Endodermal cell (in vitro differentiated cells): ENCODE measurements at regions not wholly inside any gene's neighbourhood (a gene's known extent, or its start where the extent isn't known, plus 50 kb on each side); places are given as distances from the start of the nearest gene placed in this dataset.

Source experiments
- DNase-seq: peaks from one replicate; pipeline ENCODE4 v3.0.0-alpha.2; 2017
- H3K27ac ChIP-seq: 2 replicates; pipeline ENCODE4 v1.5.1; 2013; ENCODE audit warnings: mild to moderate bottlenecking, low read depth, low read length, moderate library complexity
- H3K27me3 ChIP-seq: 2 replicates; pipeline ENCODE4 v1.6.1; 2013; ENCODE audit warnings: mild to moderate bottlenecking, low read length, moderate library complexity; ENCODE audit not compliant: insufficient read depth, control insufficient read depth, poor library complexity, severe bottlenecking
- H3K36me3 ChIP-seq: 2 replicates; pipeline ENCODE4 v1.7.0; 2013; ENCODE audit warnings: mild to moderate bottlenecking, low read length, moderate library complexity; ENCODE audit not compliant: control insufficient read depth, insufficient read depth
- H3K4me1 ChIP-seq: one replicate; pipeline ENCODE4 v1.7.0; 2013; ENCODE audit warnings: low read length; ENCODE audit not compliant: control insufficient read depth, insufficient read depth
- H3K4me3 ChIP-seq: 2 replicates; pipeline ENCODE4 v1.5.1; 2013; ENCODE audit warnings: mild to moderate bottlenecking, low read length, moderate library complexity
- H3K9ac ChIP-seq: 2 replicates; pipeline ENCODE4 v1.6.1; 2013; ENCODE audit warnings: mild to moderate bottlenecking, low read length, moderate library complexity; ENCODE audit not compliant: poor library complexity, severe bottlenecking; ENCODE audit errors: extremely low read depth
- H3K9me3 ChIP-seq: 2 replicates; pipeline ENCODE4 v1.6.1; 2013; ENCODE audit warnings: mild to moderate bottlenecking, low read length, moderate library complexity; ENCODE audit not compliant: control insufficient read depth
- H3K27ac Mint-ChIP-seq: 2 replicates; pipeline ENCODE4 v1.8.0; 2020; ENCODE audit warnings: mixed read lengths
- H3K27me3 Mint-ChIP-seq: 2 replicates; pipeline ENCODE4 v1.8.0; 2021; ENCODE audit warnings: mild to moderate bottlenecking, mixed read lengths; ENCODE audit not compliant: insufficient read depth
- H3K36me3 Mint-ChIP-seq: 2 replicates; pipeline ENCODE4 v1.8.0; 2020; ENCODE audit warnings: low read depth, mixed read lengths
- H3K4me1 Mint-ChIP-seq: 2 replicates; pipeline ENCODE4 v1.8.0; 2020; ENCODE audit warnings: mixed read lengths
- H3K4me3 Mint-ChIP-seq: 2 replicates; pipeline ENCODE4 v1.8.0; 2020; ENCODE audit warnings: mild to moderate bottlenecking, moderate library complexity, mixed read lengths
- H3K9me3 Mint-ChIP-seq: 2 replicates; pipeline ENCODE4 v1.8.0; 2020; ENCODE audit warnings: mild to moderate bottlenecking, mixed read lengths
- CTCF ChIP-seq: fragments of 200-600 bp; sonication (generic); conservative IDR thresholded peaks from 2 replicates; pipeline ENCODE4 v1.5.0; 2021; ENCODE audit warnings: antibody characterized with exemption, mild to moderate bottlenecking
- WGBS, 2 experiments: methylation state at CpG; one replicate each; pipeline versions ENCODE4 v1.1.5 to v1.1.7; 2013; ENCODE audit warnings: missing lambda C conversion rate in 2 of 2, mixed read lengths in 1 of 2; ENCODE audit not compliant: insufficient coverage in 1 of 2, insufficient read length in 1 of 2; 5-methylcytosine and 5-hydroxymethylcytosine counted together

- H3K4me1 Mint-ChIP-seq: peaks cover 37% of the 10 kb centered on the region
- no peak overlapping the region for H3K27ac Mint-ChIP-seq
- Histone ChIP-seq H3K36me3 (no peaks in the 10 kb centered on the region), H3K9ac (no peak overlapping the region), H3K4me3 (no peak overlapping the region), H3K9me3 (no peaks in the 10 kb centered on the region), H3K27ac (no peak overlapping the region), H3K27me3 (no peaks in the 10 kb centered on the region), H3K4me1 (peaks cover 29% of the 10 kb centered on the region)
- no peak overlapping the region for H3K4me3 Mint-ChIP-seq
- H3K9me3 Mint-ChIP-seq: no peaks in the 10 kb centered on the region
- no peaks in the 10 kb centered on the region for H3K36me3 Mint-ChIP-seq
- no peak for TF ChIP-seq CTCF
- no peak for DNase-seq
- no peaks in the 10 kb centered on the region for H3K27me3 Mint-ChIP-seq
- 91% methylated on average over 4 to 5 of the region's 5 CpGs for WGBS, 2 experiments
These were observed 83.1 kb downstream of the VEGFA start for GRCh38 chr6:43853066-43853650.

- Histone ChIP-seq H3K27me3 (no peaks in the 10 kb centered on the region), H3K4me1 (peaks cover 29% of the 10 kb centered on the region), H3K36me3 (no peaks in the 10 kb centered on the region), H3K4me3 (no peak overlapping the region), H3K9me3 (no peaks in the 10 kb centered on the region), H3K27ac (no peak overlapping the region), H3K9ac (no peak overlapping the region)
- WGBS, 2 experiments: 92 to 97% methylated on average over 4 of the region's 4 CpGs
- H3K36me3 Mint-ChIP-seq: no peaks in the 10 kb centered on the region
- no peak for TF ChIP-seq CTCF
- no peak for DNase-seq
- H3K4me3 Mint-ChIP-seq: no peak overlapping the region
- H3K27me3 Mint-ChIP-seq: no peaks in the 10 kb centered on the region
- H3K27ac Mint-ChIP-seq: no peak overlapping the region
- no peaks in the 10 kb centered on the region for H3K9me3 Mint-ChIP-seq
- peaks cover 44% of the 10 kb centered on the region for H3K4me1 Mint-ChIP-seq
These were observed 82.4 kb downstream of the VEGFA start for GRCh38 chr6:43852350-43852864.

GRCh38 chr6:43851204-43851865, 81.3 kb downstream of the VEGFA start:
- H3K9me3 Mint-ChIP-seq: no peaks in the 10 kb centered on the region
- Histone ChIP-seq H3K36me3 (no peaks in the 10 kb centered on the region), H3K9ac (no peak overlapping the region), H3K4me1 (peaks cover 32% of the 10 kb centered on the region), H3K4me3 (no peak overlapping the region), H3K27ac (no peak overlapping the region), H3K27me3 (no peaks in the 10 kb centered on the region), H3K9me3 (no peaks in the 10 kb centered on the region)
- WGBS, 2 experiments: 66 to 78% methylated on average over 5 to 10 of the region's 10 CpGs
- DNase-seq: peak; percentile 68
- H3K27me3 Mint-ChIP-seq: no peaks in the 10 kb centered on the region
- no peaks in the 10 kb centered on the region for H3K36me3 Mint-ChIP-seq
- no peak overlapping the region for H3K4me3 Mint-ChIP-seq
- H3K4me1 Mint-ChIP-seq: peaks cover 49% of the 10 kb centered on the region
- no peak overlapping the region for H3K27ac Mint-ChIP-seq
- no peak for TF ChIP-seq CTCF
